ENCODE measurements at regions not wholly inside any gene's neighbourhood (a gene's known extent, or its start where the extent isn't known, plus 50 kb on each side); places are given as distances from the start of the nearest gene placed in this dataset.

- H3K27ac Mint-ChIP-seq = no peak overlapping the region
- peaks cover 9% of the 10 kb centered on the region for H3K9me3 Mint-ChIP-seq
- H3K27me3 Mint-ChIP-seq = peaks cover 2% of the 10 kb centered on the region
- no peaks in the 10 kb centered on the region for H3K4me1 Mint-ChIP-seq (ENCODE audit: low read depth)
- ChIA-PET CTCF (no interaction called here), POLR2A (no interaction called here)
- ATAC-seq (no peak), DNase-seq (no peak)
- no peak overlapping the region for H3K4me3 Mint-ChIP-seq
- no peak for TF ChIP-seq CTCF (IDR thresholded peaks at IDR 0.05)
- H3K36me3 Mint-ChIP-seq (ENCODE audit: low read depth) = no peaks in the 10 kb centered on the region
- intact Hi-C loops (cut with micrococcal nuclease) = no loop called here
Observed at GRCh38 chr5:130797303-130797702, 367.8 kb downstream of the HINT1 start.

DNA sequence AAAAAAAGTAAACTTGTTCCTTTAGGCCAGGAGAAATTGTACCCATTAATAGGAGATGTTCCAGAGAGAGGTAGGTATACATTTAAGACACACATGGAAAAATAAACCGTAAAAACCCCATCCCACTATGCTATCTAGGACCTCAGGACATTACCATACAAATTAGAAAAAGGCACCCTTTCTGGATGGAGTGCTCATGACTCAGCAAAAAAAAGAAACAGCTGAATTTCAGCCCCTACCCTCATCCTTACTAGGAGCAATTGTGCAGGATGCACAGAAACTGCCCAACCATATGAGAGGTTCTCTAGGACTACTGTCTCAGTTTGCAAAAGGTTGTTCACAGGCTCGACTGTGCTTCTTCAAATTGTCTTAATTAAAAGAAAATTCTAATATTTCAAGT is 368.2 kb downstream of the HINT1 start:
- ChIA-PET CTCF (no interaction called here), POLR2A (no interaction called here)
- no peaks in the 10 kb centered on the region for H3K36me3 Mint-ChIP-seq (ENCODE audit: low read depth)
- ATAC-seq (no peak), DNase-seq (no peak)
- H3K27me3 Mint-ChIP-seq = peaks cover 2% of the 10 kb centered on the region
- TF ChIP-seq CTCF (IDR thresholded peaks at IDR 0.05) = no peak
- no peak overlapping the region for H3K4me3 Mint-ChIP-seq
- H3K27ac Mint-ChIP-seq = no peak overlapping the region
- intact Hi-C loops (cut with micrococcal nuclease) = no loop called here
- H3K9me3 Mint-ChIP-seq = peaks cover 9% of the 10 kb centered on the region
- H3K4me1 Mint-ChIP-seq (ENCODE audit: low read depth) = no peaks in the 10 kb centered on the region

DNA sequence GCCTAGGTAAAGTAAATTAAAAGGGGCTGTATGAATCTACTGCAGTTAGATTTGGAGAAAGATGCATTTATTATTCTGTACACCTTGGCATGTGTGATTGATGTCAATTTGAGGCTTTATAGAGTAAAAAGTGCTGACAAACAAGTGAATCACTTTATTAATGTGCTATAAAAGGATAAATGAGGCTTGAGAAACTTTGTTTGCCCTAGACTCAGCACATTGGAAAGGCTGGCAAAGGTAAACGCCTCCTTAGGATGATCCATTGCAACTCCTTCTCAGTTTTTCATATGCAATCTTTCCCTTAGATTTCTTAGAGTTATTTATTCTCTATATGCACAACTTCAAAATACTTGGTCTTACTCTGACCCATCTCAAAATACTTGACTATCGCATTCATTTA is 369.0 kb downstream of the HINT1 start:
- POLR2A ChIA-PET = no interaction called here
- no peak overlapping the region for H3K27ac Mint-ChIP-seq
- H3K9me3 Mint-ChIP-seq = peaks cover 7% of the 10 kb centered on the region
- CTCF ChIA-PET = interaction anchor here (1.0 kb wide), 1 partner anchor 19 kb away, joined by 3 read pairs; no protein-coding TSS in a partner anchor
- TF ChIP-seq CTCF (IDR thresholded peaks at IDR 0.05) = no peak
- ATAC-seq (no peak), DNase-seq (no peak)
- H3K36me3 Mint-ChIP-seq (ENCODE audit: low read depth) = no peaks in the 10 kb centered on the region
- no peaks in the 10 kb centered on the region for H3K4me1 Mint-ChIP-seq (ENCODE audit: low read depth)
- intact Hi-C loops (cut with micrococcal nuclease) = no loop called here
- H3K27me3 Mint-ChIP-seq = no peaks in the 10 kb centered on the region
- no peak overlapping the region for H3K4me3 Mint-ChIP-seq

- DNase-seq (no peak), ATAC-seq (no peak)
- no peaks in the 10 kb centered on the region for H3K4me1 Mint-ChIP-seq (ENCODE audit: low read depth)
- peaks cover 5% of the 10 kb centered on the region for H3K9me3 Mint-ChIP-seq
- H3K4me3 Mint-ChIP-seq = no peak overlapping the region
- no peak for TF ChIP-seq CTCF (IDR thresholded peaks at IDR 0.05)
- H3K27me3 Mint-ChIP-seq = peaks cover 2% of the 10 kb centered on the region
- ChIA-PET POLR2A (no interaction called here), CTCF (no interaction called here)
- no peaks in the 10 kb centered on the region for H3K36me3 Mint-ChIP-seq (ENCODE audit: low read depth)
- intact Hi-C loops (cut with micrococcal nuclease) = no loop called here
- H3K27ac Mint-ChIP-seq = no peak overlapping the region
Observed at GRCh38 chr5:130795037-130795436, 370.0 kb downstream of the HINT1 start.

DNA sequence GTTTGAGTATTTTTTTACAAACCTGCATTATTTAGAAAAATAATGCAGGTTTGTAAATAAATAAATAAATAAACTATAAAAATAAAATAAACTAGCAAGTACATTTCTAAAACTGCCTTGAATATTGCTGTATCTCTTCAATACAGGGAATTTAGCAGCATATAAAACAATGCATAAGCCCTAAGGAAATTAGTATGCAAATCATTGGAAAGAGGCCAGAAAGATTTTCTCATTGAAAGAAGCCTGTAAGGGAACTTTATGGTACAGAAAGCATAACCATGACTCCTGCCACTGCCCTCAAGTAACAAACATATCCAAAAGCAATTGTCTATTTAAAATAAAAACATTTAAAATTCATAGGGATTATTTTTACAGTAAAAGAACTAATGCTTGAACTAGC is 387.3 kb downstream of the HINT1 start:
- ATAC-seq (no peak), DNase-seq (no peak)
- no peaks in the 10 kb centered on the region for H3K4me1 Mint-ChIP-seq (ENCODE audit: low read depth)
- intact Hi-C loops (cut with micrococcal nuclease) = no loop called here
- CTCF ChIA-PET = no interaction called here
- no peaks in the 10 kb centered on the region for H3K36me3 Mint-ChIP-seq (ENCODE audit: low read depth)
- H3K27me3 Mint-ChIP-seq = peaks cover 11% of the 10 kb centered on the region
- POLR2A ChIA-PET = no interaction called here
- no peak overlapping the region for H3K4me3 Mint-ChIP-seq
- TF ChIP-seq CTCF (IDR thresholded peaks at IDR 0.05) = no peak
- no peaks in the 10 kb centered on the region for H3K9me3 Mint-ChIP-seq
- H3K27ac Mint-ChIP-seq = no peak overlapping the region

Measured in activated CD8-positive, alpha-beta T cell treated with anti-CD3 and anti-CD28 coated beads for 36 hours (primary cell).